HUES48 (cell line): ENCODE measurements at regions not wholly inside any gene's neighbourhood (a gene's known extent, or its start where the extent isn't known, plus 50 kb on each side); places are given as distances from the start of the nearest gene placed in this dataset.

Experiments used
- H3K27ac ChIP-seq: one replicate; pipeline ENCODE4 v1.7.0; 2013; ENCODE audit warnings: low read depth, low read length, inconsistent platforms
- H3K27me3 ChIP-seq: 2 replicates; pipeline ENCODE4 v1.6.1; 2013; ENCODE audit warnings: mild to moderate bottlenecking, low read length; ENCODE audit not compliant: control insufficient read depth, insufficient read depth
- H3K36me3 ChIP-seq: 2 replicates; pipeline ENCODE4 v1.6.1; 2013; ENCODE audit warnings: low read length; ENCODE audit not compliant: control insufficient read depth, insufficient read depth
- H3K4me1 ChIP-seq: 2 replicates; pipeline ENCODE4 v1.6.1; 2013; ENCODE audit warnings: mild to moderate bottlenecking, low read length; ENCODE audit not compliant: control insufficient read depth, insufficient read depth
- H3K4me3 ChIP-seq: 2 replicates; pipeline ENCODE4 v1.5.1; 2013; ENCODE audit warnings: mild to moderate bottlenecking, low read depth, low read length
- H3K9ac ChIP-seq: 2 replicates; pipeline ENCODE4 v1.6.1; 2013; ENCODE audit warnings: mild to moderate bottlenecking, low read depth, low read length, moderate library complexity
- H3K9me3 ChIP-seq: 2 replicates; pipeline ENCODE4 v1.6.1; 2013; ENCODE audit warnings: low read length; ENCODE audit not compliant: control insufficient read depth, insufficient read depth

GRCh38 chr3:62999791-63000190, 124.6 kb upstream of the CADPS start:
- Histone ChIP-seq H3K27ac (no peak overlapping the region), H3K4me1 (peaks cover 16% of the 10 kb centered on the region), H3K4me3 (no peak overlapping the region), H3K9ac (no peak overlapping the region), H3K36me3 (peaks cover 13% of the 10 kb centered on the region; the same call in 1 of the 2 replicates), H3K27me3 (no peaks in the 10 kb centered on the region), H3K9me3 (no peaks in the 10 kb centered on the region)

GRCh38 chr3:63004448-63004847, 129.2 kb upstream of the CADPS start:
- Histone ChIP-seq H3K9ac (no peak overlapping the region), H3K27ac (no peak overlapping the region), H3K9me3 (no peaks in the 10 kb centered on the region), H3K4me1 (no peaks in the 10 kb centered on the region), H3K36me3 (peaks cover 13% of the 10 kb centered on the region; the same call in 1 of the 2 replicates), H3K4me3 (no peak overlapping the region), H3K27me3 (no peaks in the 10 kb centered on the region)

- no peaks in the 10 kb centered on the region for H3K9me3 ChIP-seq
- peak overlapping the region; percentile 34 for H3K9ac ChIP-seq
- no peaks in the 10 kb centered on the region for H3K36me3 ChIP-seq
- H3K4me3 ChIP-seq, result no peak overlapping the region
- peak overlapping the region; percentile 84 for H3K27ac ChIP-seq
- no peaks in the 10 kb centered on the region for H3K27me3 ChIP-seq
- peaks cover 18% of the 10 kb centered on the region for H3K4me1 ChIP-seq
These were observed 140.5 kb upstream of the CADPS start for GRCh38 chr3:63015614-63016309.

GRCh38 chr3:63022114-63022513, 146.9 kb upstream of the CADPS start:
- no peaks in the 10 kb centered on the region for H3K27me3 ChIP-seq
- H3K27ac ChIP-seq, result no peak overlapping the region

GRCh38 chr3:63026722-63027121, 151.5 kb upstream of the CADPS start:
- Histone ChIP-seq H3K27me3 (no peaks in the 10 kb centered on the region), H3K36me3 (no peaks in the 10 kb centered on the region), H3K4me1 (no peaks in the 10 kb centered on the region), H3K9me3 (no peaks in the 10 kb centered on the region), H3K4me3 (no peak overlapping the region), H3K27ac (no peak overlapping the region), H3K9ac (no peak overlapping the region)

More at GRCh38 chr3:63022114-63022513, 146.9 kb upstream of the CADPS start:
- no peak overlapping the region for H3K9ac ChIP-seq
- no peaks in the 10 kb centered on the region for H3K9me3 ChIP-seq
- no peaks in the 10 kb centered on the region for H3K4me1 ChIP-seq
- H3K4me3 ChIP-seq, result no peak overlapping the region
- H3K36me3 ChIP-seq, result no peaks in the 10 kb centered on the region

GRCh38 chr3:63029326-63029725, 154.1 kb upstream of the CADPS start:
- Histone ChIP-seq H3K4me1 (no peaks in the 10 kb centered on the region), H3K4me3 (no peak overlapping the region), H3K36me3 (no peaks in the 10 kb centered on the region), H3K27me3 (no peaks in the 10 kb centered on the region), H3K9ac (no peak overlapping the region), H3K9me3 (no peaks in the 10 kb centered on the region), H3K27ac (no peak overlapping the region)

- H3K4me1 ChIP-seq, result no peaks in the 10 kb centered on the region
- H3K27me3 ChIP-seq, result no peaks in the 10 kb centered on the region
- no peak overlapping the region for H3K27ac ChIP-seq
- H3K9me3 ChIP-seq, result no peaks in the 10 kb centered on the region
- no peaks in the 10 kb centered on the region for H3K36me3 ChIP-seq
- H3K9ac ChIP-seq, result no peak overlapping the region
- no peak overlapping the region for H3K4me3 ChIP-seq
These were observed 154.7 kb upstream of the CADPS start for GRCh38 chr3:63029921-63030320.

GRCh38 chr3:63030666-63031065, 155.4 kb upstream of the CADPS start:
- Histone ChIP-seq H3K9me3 (no peaks in the 10 kb centered on the region), H3K4me3 (no peak overlapping the region), H3K36me3 (no peaks in the 10 kb centered on the region), H3K4me1 (no peaks in the 10 kb centered on the region), H3K27ac (no peak overlapping the region), H3K27me3 (no peaks in the 10 kb centered on the region), H3K9ac (no peak overlapping the region)

GRCh38 chr3:63032881-63033280, 157.7 kb upstream of the CADPS start:
- H3K36me3 ChIP-seq, result no peaks in the 10 kb centered on the region
- no peaks in the 10 kb centered on the region for H3K9me3 ChIP-seq
- no peak overlapping the region for H3K27ac ChIP-seq
- no peak overlapping the region for H3K4me3 ChIP-seq
- H3K27me3 ChIP-seq, result no peaks in the 10 kb centered on the region
- no peaks in the 10 kb centered on the region for H3K4me1 ChIP-seq
- H3K9ac ChIP-seq, result no peak overlapping the region

- Histone ChIP-seq H3K27ac (no peak overlapping the region), H3K4me1 (no peaks in the 10 kb centered on the region), H3K36me3 (no peaks in the 10 kb centered on the region), H3K27me3 (no peaks in the 10 kb centered on the region), H3K4me3 (no peak overlapping the region), H3K9me3 (no peaks in the 10 kb centered on the region), H3K9ac (no peak overlapping the region)
These were observed 158.9 kb upstream of the CADPS start for GRCh38 chr3:63034101-63034500.

GRCh38 chr3:63037116-63037515, 161.9 kb upstream of the CADPS start:
- H3K27me3 ChIP-seq, result no peaks in the 10 kb centered on the region
- H3K27ac ChIP-seq, result no peak overlapping the region
- H3K4me3 ChIP-seq, result no peak overlapping the region
- H3K9ac ChIP-seq, result no peak overlapping the region
- no peaks in the 10 kb centered on the region for H3K36me3 ChIP-seq
- H3K4me1 ChIP-seq, result no peaks in the 10 kb centered on the region
- H3K9me3 ChIP-seq, result no peaks in the 10 kb centered on the region
